H9 (cell line): ENCODE measurements at regions not wholly inside any gene's neighbourhood (a gene's known extent, or its start where the extent isn't known, plus 50 kb on each side); places are given as distances from the start of the nearest gene placed in this dataset.

ENCODE experiments used
- DNase-seq: peaks from one replicate; pipeline ENCODE4 v3.0.0-alpha.2; 2017
- H2AFZ ChIP-seq: one replicate; pipeline ENCODE4 v1.6.1; 2013; ENCODE audit warnings: mild to moderate bottlenecking, low read length, control low read depth, moderate library complexity
- H2AK5ac ChIP-seq: 2 replicates; pipeline ENCODE4 v1.6.1; 2013; ENCODE audit warnings: low read length, control low read depth, mixed read lengths; ENCODE audit not compliant: insufficient read length
- H2BK120ac ChIP-seq: one replicate; pipeline ENCODE4 v1.6.1; 2013; ENCODE audit warnings: low read depth, mild to moderate bottlenecking, low read length, control low read depth, inconsistent platforms; ENCODE audit not compliant: poor library complexity, severe bottlenecking
- H2BK12ac ChIP-seq: 2 replicates; pipeline ENCODE4 v1.6.1; 2013; ENCODE audit warnings: low read length, control low read depth, mixed read lengths, low read depth; ENCODE audit not compliant: insufficient read length
- H2BK15ac ChIP-seq: 2 replicates; pipeline ENCODE4 v1.6.1; 2013; ENCODE audit warnings: low read depth, low read length, control low read depth
- H2BK20ac ChIP-seq: one replicate; pipeline ENCODE4 v1.6.1; 2013; ENCODE audit warnings: low read depth, mild to moderate bottlenecking, low read length, control low read depth, inconsistent platforms; ENCODE audit not compliant: poor library complexity, severe bottlenecking
- H2BK5ac ChIP-seq: 2 replicates; pipeline ENCODE4 v1.6.1; 2013; ENCODE audit warnings: low read length, control low read depth, mixed read lengths; ENCODE audit not compliant: insufficient read length
- H3K14ac ChIP-seq: 2 replicates; pipeline ENCODE4 v1.6.1; 2013; ENCODE audit warnings: low read length, control low read depth; ENCODE audit not compliant: insufficient read depth
- H3K18ac ChIP-seq: 2 replicates; pipeline ENCODE4 v1.6.1; 2013; ENCODE audit warnings: low read depth, mild to moderate bottlenecking, mixed read lengths, low read length, control low read depth; ENCODE audit not compliant: insufficient read length
- H3K23ac ChIP-seq: 2 replicates; pipeline ENCODE4 v1.6.1; 2013; ENCODE audit warnings: low read length, control low read depth, mixed read lengths, low read depth; ENCODE audit not compliant: insufficient read length
- H3K23me2 ChIP-seq: 2 replicates; pipeline ENCODE4 v1.6.1; 2013; ENCODE audit warnings: low read depth, mild to moderate bottlenecking, mixed read lengths, low read length, control low read depth; ENCODE audit not compliant: insufficient read length, poor library complexity, severe bottlenecking
- H3K27ac ChIP-seq: 2 replicates; pipeline ENCODE4 v1.5.1; 2013; ENCODE audit warnings: low read length, control low read depth, mixed read lengths, low read depth; ENCODE audit not compliant: insufficient read length
- H3K27me3 ChIP-seq: 2 replicates; pipeline ENCODE4 v1.6.1; 2013; ENCODE audit warnings: low read length, control low read depth, inconsistent platforms; ENCODE audit not compliant: insufficient read depth
- H3K4ac ChIP-seq: 2 replicates; pipeline ENCODE4 v1.6.1; 2013; ENCODE audit warnings: low read depth, mild to moderate bottlenecking, control low read depth, inconsistent platforms, low read length, moderate library complexity
- H3K4me1 ChIP-seq: 2 replicates; pipeline ENCODE4 v1.6.1; 2013; ENCODE audit warnings: low read length, control low read depth, inconsistent platforms; ENCODE audit not compliant: insufficient read depth
- H3K4me2 ChIP-seq: 2 replicates; pipeline ENCODE4 v1.6.1; 2013; ENCODE audit warnings: low read length, control low read depth, mixed read lengths; ENCODE audit not compliant: insufficient read length, insufficient read depth
- H3K56ac ChIP-seq: 2 replicates; pipeline ENCODE4 v1.6.1; 2013; ENCODE audit warnings: low read depth, mild to moderate bottlenecking, mixed read lengths, low read length, control low read depth; ENCODE audit not compliant: insufficient read length
- H3K79me1 ChIP-seq: 2 replicates; pipeline ENCODE4 v1.6.1; 2013; ENCODE audit warnings: low read depth, mild to moderate bottlenecking, moderate library complexity, low read length, control low read depth, inconsistent platforms; ENCODE audit not compliant: insufficient read depth, poor library complexity, severe bottlenecking
- H3K79me2 ChIP-seq: 2 replicates; pipeline ENCODE4 v1.6.1; 2013; ENCODE audit warnings: low read length, control low read depth, inconsistent platforms; ENCODE audit not compliant: insufficient read depth
- H3K9ac ChIP-seq: 2 replicates; pipeline ENCODE4 v1.6.1; 2013; ENCODE audit warnings: low read length, control low read depth, mixed read lengths; ENCODE audit not compliant: insufficient read length; ENCODE audit errors: extremely low read depth
- H3K9me3 ChIP-seq: one replicate; pipeline ENCODE4 v1.6.1; 2013; ENCODE audit warnings: low read depth, low read length, inconsistent platforms; ENCODE audit not compliant: control insufficient read depth
- H3T11ph ChIP-seq: one replicate; pipeline ENCODE4 v1.6.1; 2013; ENCODE audit warnings: mild to moderate bottlenecking, low read length, control low read depth, inconsistent platforms
- H4K20me1 ChIP-seq: one replicate; pipeline ENCODE4 v1.6.1; 2013; ENCODE audit not compliant: control insufficient read depth, insufficient read length, insufficient read depth
- H4K5ac ChIP-seq: 2 replicates; pipeline ENCODE4 v1.6.1; 2013; ENCODE audit warnings: low read depth, mild to moderate bottlenecking, mixed read lengths, low read length, control low read depth; ENCODE audit not compliant: insufficient read length
- H4K8ac ChIP-seq: replicated peaks from 2 replicates; pipeline ENCODE4 v1.6.1; 2013; ENCODE audit warnings: low read length, control low read depth, mixed read lengths, low read depth; ENCODE audit not compliant: insufficient read length
- H4K91ac ChIP-seq: 2 replicates; pipeline ENCODE4 v1.6.1; 2013; ENCODE audit warnings: low read depth, mild to moderate bottlenecking, moderate library complexity, mixed read lengths, low read length, control low read depth; ENCODE audit not compliant: insufficient read length
- H3K27ac Mint-ChIP-seq, 3 experiments: 2 replicates in 2 of 3; 3 replicates in 1 of 3; pipeline ENCODE4 v1.8.0; 2020 to 2021; ENCODE audit warnings: mixed read lengths in 3 of 3, mild to moderate bottlenecking in 1 of 3, moderate library complexity in 1 of 3
- H3K27me3 Mint-ChIP-seq: 2 replicates; pipeline ENCODE4 v1.8.0; 2021; ENCODE audit warnings: low read depth, mild to moderate bottlenecking, moderate library complexity, mixed read lengths
- H3K36me3 Mint-ChIP-seq, 3 experiments: 2 replicates in 2 of 3; 3 replicates in 1 of 3; pipeline ENCODE4 v1.8.0; 2020 to 2021; ENCODE audit warnings: low read depth in 3 of 3, mixed read lengths in 3 of 3; ENCODE audit not compliant: insufficient read depth in 1 of 3
- H3K4me1 Mint-ChIP-seq, 2 experiments: 2 replicates each; pipeline ENCODE4 v1.8.0; 2020; ENCODE audit warnings: mixed read lengths in 2 of 2
- H3K4me3 Mint-ChIP-seq, 2 experiments: 2 replicates in 1 of 2; 3 replicates in 1 of 2; pipeline ENCODE4 v1.8.0; 2020 to 2021; ENCODE audit warnings: mild to moderate bottlenecking in 2 of 2, mixed read lengths in 2 of 2, moderate library complexity in 1 of 2
- H3K9me3 Mint-ChIP-seq, 2 experiments: 2 replicates in 1 of 2; 3 replicates in 1 of 2; pipeline ENCODE4 v1.8.0; 2020; ENCODE audit warnings: mild to moderate bottlenecking in 2 of 2, mixed read lengths in 2 of 2, moderate library complexity in 1 of 2
- WGBS: extraction: QIAGEN DNeasy Blood & Tissue Kit; methylation state at CpG from one replicate; pipeline ENCODE4 v1.1.7; 2013; ENCODE audit warnings: missing lambda C conversion rate, low lambda C conversion rate, mixed read lengths; ENCODE audit not compliant: insufficient read length; ENCODE audit errors: extremely low coverage; 5-methylcytosine and 5-hydroxymethylcytosine counted together
- TF ChIP-seq, protein P1 (sequence below): fragments of 200-600 bp; sonication (generic); conservative IDR thresholded peaks from 3 replicates; pipeline ENCODE4 v1.8.0; 2021; ENCODE audit warnings: antibody characterized with exemption, mild to moderate bottlenecking

- Mint-ChIP-seq H3K4me3 (no peak overlapping the region), H3K27ac (no peak overlapping the region), H3K4me1 (peaks cover 38 to 43% of the 10 kb centered on the region in 2 experiments), H3K36me3 (peaks cover 10 to 18% (median 14%) of the 10 kb centered on the region in 3 experiments; a peak in 6 of 7 replicates), H3K9me3 (peaks cover 17 to 26% of the 10 kb centered on the region in 2 experiments), H3K27me3 (peaks cover 53% of the 10 kb centered on the region)
- Histone ChIP-seq H3K27me3 (no peaks in the 10 kb centered on the region), H3K27ac (no peak overlapping the region), H3K56ac (no peak overlapping the region), H3K18ac (no peak overlapping the region), H2BK20ac (no peak overlapping the region), H3K9ac (no peak overlapping the region), H2BK12ac (no peak overlapping the region), H3K79me1 (no peaks in the 10 kb centered on the region), H4K8ac (no peak overlapping the region), H4K20me1 (no peaks in the 10 kb centered on the region), H3K4ac (no peak overlapping the region), H3K4me2 (no peak overlapping the region), H3K23ac (no peak overlapping the region), H3K23me2 (no peaks in the 10 kb centered on the region), H2BK15ac (no peak overlapping the region), H3K14ac (no peak overlapping the region), H2BK5ac (no peak overlapping the region), H4K5ac (no peak overlapping the region), H4K91ac (no peak overlapping the region), H2AK5ac (no peak overlapping the region), H3K79me2 (no peaks in the 10 kb centered on the region), H2AFZ (no peak overlapping the region), H3K4me1 (peaks cover 10% of the 10 kb centered on the region; the same call in 1 of the 2 replicates), H2BK120ac (no peak overlapping the region), H3T11ph (no peak overlapping the region), H3K9me3 (no peaks in the 10 kb centered on the region)
- no peak for DNase-seq
- no CpG with 5 or more reads among the region's 2 CpGs for WGBS
- TF ChIP-seq, protein P1, sequence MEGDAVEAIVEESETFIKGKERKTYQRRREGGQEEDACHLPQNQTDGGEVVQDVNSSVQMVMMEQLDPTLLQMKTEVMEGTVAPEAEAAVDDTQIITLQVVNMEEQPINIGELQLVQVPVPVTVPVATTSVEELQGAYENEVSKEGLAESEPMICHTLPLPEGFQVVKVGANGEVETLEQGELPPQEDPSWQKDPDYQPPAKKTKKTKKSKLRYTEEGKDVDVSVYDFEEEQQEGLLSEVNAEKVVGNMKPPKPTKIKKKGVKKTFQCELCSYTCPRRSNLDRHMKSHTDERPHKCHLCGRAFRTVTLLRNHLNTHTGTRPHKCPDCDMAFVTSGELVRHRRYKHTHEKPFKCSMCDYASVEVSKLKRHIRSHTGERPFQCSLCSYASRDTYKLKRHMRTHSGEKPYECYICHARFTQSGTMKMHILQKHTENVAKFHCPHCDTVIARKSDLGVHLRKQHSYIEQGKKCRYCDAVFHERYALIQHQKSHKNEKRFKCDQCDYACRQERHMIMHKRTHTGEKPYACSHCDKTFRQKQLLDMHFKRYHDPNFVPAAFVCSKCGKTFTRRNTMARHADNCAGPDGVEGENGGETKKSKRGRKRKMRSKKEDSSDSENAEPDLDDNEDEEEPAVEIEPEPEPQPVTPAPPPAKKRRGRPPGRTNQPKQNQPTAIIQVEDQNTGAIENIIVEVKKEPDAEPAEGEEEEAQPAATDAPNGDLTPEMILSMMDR = no peak
Observed at GRCh38 chr22:47673557-47673956, 911.1 kb downstream of the TBC1D22A start.
